ENCODE measurements at regions not wholly inside any gene's neighbourhood (a gene's known extent, or its start where the extent isn't known, plus 50 kb on each side); places are given as distances from the start of the nearest gene placed in this dataset.
A peak's percentile ranks its signal among the peaks of the same experiment; 100 is the strongest.
"Not testable (repeated sequence)": the region's sequence is repeated elsewhere in the genome, so short reads cannot be mapped to it uniquely, and the experiment has no call there.

GRCh38 chr13:65787082-65787481 is 1443.1 kb downstream of the PCDH9 start:
- DNase-seq = no peak

- no peak for DNase-seq
Observed at GRCh38 chr13:65784088-65784816, 1445.9 kb downstream of the PCDH9 start.

DNA sequence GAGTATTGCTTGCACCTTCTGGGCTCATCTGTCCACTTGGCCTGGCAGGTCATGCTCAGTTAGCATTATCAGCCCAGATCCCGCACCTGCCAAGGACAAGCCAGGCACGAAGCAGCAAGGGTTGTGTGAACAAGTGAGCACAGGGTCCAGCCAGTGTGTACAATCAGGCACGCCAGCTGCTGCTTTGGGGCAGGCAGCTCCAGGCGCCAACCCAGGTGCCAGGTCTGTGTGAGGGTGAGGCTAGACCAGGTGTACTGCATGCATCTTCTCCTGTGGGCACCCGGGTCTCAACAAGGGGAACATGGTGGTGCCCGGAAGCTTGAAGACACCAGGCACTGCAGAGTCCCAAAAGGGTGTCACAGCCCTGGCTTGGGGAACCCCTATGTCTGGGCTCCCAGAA is 1446.8 kb downstream of the PCDH9 start:
- no peak for DNase-seq

DNA sequence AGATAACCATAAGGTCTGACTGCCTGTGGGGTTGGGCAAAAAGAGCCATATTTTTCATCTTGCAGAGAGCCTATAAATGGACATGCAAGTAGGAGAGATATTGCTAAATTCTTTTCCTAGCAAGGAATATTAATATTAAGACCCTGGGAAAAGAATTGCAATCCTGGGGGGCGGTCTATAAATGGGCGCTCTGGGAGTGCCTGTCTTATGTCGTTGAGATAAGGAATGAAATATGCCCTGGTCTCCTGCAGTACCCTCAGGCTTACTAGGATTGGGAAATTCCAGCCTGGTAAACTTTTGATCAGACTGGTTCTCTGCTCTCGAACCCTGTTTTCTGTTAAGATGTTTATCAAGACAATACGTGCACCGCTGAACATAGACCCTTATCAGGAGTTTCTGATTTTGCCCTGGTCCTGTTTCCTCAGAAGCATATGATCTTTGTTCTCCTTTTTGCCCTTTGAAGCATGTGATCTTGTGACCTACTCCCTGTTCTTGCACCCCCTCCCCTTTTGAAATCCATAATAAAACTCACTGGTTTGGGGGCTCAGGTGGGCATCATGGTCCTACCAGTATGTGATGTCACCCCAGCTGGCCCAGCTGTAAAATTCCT is 1458.3 kb downstream of the PCDH9 start:
- DNase-seq = not testable (repeated sequence)

- peak in 1 of 2 experiments; percentile 19 for DNase-seq
Observed at GRCh38 chr13:65768545-65768944, 1461.6 kb downstream of the PCDH9 start.

DNA sequence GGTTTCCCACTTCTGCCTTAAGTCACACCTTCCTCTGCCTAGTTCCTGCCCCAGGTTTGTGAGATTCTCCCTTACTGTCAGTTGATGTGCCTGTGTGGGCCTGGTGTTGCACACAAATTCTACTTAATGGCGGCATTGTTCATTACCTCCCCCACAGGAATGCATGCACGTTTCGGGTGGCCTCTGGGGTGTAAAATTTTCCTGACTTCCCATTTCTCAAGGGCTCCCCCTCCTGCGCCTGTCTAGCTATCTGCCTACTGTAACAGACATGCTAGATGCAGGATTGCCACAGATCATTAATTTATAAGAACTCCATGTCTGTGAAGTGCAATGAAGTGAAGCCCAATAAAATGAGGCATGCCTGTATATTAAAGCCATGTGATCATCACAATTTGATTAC is 1466.3 kb downstream of the PCDH9 start:
- DNase-seq = peak in 1 of 2 experiments; percentile 20

DNA sequence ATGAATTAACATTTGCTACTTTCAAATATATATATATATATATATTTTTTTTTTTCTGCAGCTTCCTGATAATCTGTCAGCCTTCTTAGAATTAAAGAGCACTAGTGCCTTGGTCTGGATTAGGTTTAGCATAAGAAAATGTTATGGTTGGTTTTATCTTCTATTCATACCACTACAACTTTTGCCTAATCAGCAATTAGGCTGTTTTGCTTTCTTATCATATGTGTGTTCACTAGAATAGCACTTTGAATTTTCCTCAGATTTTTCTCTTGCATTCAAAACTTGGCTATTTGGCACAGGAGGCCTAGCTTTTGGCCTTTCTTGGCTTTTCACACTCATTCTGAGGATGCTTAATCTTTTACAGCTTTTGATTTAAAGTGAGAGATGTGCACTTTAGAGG is 1468.1 kb downstream of the PCDH9 start:
- DNase-seq = no peak

GRCh38 chr13:65756071-65756671 is 1474.0 kb downstream of the PCDH9 start:
- DNase-seq = no peak

DNA sequence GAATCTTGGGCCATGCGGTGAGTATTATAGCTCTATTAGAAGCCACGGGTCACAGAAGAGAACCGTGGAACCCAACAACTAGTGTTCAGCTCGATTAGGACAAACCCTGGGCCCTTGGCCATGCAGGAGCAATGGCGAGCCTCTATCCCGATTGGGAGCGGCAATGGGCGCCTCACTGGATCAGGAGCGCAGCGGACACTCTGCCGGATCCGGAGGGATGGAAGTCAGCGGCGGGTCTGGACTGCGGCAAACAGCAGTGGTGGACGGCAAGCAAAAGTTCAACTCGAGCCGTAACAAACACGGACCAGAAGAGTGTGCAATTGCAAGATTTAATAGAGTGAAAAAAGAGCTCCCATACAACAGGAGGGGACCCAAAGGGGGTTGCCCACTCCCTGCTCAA is 1481.9 kb downstream of the PCDH9 start:
- DNase-seq = no peak

- DNase-seq = no peak
Observed at GRCh38 chr13:65746406-65746921, 1483.7 kb downstream of the PCDH9 start.

- no peak for DNase-seq
Observed at GRCh38 chr13:65744836-65745235, 1485.3 kb downstream of the PCDH9 start.

DNA sequence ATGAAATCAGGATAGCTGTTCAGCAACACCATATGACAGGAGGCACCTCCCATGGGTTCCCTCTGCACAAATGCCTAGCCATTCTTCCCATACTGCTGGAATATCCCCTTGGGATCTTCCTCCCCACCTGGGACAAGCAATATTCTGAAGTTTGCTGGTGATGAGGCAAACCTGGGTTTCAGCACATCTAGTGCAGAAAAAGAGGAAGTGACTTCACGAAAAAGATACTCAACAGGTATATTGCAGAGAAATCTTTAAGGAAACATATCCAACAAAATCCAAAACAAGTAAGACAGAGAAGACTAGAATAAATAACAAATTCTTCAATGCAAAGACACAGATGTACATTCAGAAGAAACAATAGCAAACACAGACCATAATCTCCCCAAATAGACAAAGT is 1497.0 kb downstream of the PCDH9 start:
- DNase-seq = no peak

DNA sequence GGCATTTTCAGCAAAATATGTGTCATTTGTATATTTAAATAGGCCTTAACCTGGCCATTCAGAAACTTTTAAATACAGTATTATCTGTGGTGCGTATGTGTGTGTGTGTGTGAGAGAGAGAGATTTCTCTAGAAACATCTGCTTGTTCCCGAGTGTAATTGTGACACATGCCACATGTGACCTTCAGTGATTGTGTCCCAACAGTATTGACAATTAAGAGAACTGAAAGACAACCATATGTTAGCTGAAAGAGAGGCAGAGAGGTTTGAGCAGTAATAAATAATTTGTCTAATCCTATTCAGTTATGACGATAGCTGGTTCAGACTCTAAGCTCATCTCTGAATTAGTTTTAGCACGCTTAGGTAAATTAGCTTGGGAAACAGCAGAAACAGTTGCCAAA is 1503.1 kb downstream of the PCDH9 start:
- DNase-seq = no peak

DNA sequence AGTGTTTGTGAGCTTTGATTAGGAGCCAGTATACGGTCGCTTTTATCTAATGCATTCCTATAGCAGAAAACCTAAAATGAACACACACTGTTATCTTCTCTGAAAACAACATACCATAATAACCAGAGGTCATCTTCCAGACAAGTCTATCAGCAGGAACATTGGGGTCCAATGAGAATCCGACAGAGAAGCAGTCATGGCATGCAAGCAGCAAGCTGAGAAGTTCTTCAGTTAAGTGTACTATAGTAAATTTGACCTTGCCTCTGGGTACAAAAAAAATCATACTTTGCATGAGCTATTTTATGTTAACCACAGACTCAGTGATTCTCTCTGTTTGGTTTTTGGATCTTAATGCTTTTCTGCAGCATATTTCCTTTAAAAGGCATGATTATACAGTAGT is 1505.1 kb downstream of the PCDH9 start:
- DNase-seq = no peak

- DNase-seq = no peak
Observed at GRCh38 chr13:65724226-65724625, 1505.9 kb downstream of the PCDH9 start.

DNA sequence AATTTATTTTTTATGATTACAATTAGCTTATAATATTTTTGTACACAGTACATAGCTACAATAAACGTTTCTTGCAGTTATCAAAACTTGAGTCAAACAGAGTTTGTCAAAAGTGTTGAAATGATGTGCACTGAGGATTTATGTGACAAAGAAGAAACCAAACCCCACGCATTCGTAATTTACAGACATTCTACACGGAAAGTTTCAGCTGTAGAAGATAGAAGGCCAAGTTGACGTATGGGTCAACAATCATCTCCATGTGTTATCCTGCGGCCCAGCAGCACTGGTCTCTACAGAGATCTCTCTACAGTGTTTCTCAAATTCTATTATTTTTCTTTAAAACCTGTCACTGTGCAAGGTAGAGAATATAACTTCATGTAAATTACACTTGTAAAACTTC is 1507.6 kb downstream of the PCDH9 start:
- no peak for DNase-seq

GRCh38 chr13:65719831-65720230 is 1510.3 kb downstream of the PCDH9 start:
- DNase-seq = no peak

- no peak for DNase-seq
Observed at GRCh38 chr13:65710514-65710913, 1519.6 kb downstream of the PCDH9 start.

- no peak for DNase-seq
Observed at GRCh38 chr13:65697843-65698242, 1532.3 kb downstream of the PCDH9 start.

GRCh38 chr13:65679240-65679639 is 1550.9 kb downstream of the PCDH9 start:
- DNase-seq = no peak

DNA sequence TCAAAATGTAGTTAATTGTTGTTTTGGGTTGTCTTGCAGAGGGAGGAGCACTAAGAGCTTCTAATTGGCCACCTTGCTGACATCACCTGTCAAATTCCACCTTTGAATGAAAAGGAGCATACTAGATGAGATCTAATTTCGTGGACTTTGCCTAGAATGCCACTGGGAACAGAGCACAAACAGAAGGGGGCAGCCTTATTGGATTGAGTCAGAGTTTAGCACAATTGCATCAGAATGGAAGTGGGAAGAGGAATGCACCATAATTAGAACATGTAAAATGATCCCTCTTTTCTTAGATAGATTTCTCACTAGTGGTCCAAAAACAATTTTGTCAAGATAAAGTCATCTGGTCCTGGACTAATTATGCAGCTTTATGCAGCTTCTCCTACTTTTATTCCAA is 1552.2 kb downstream of the PCDH9 start:
- DNase-seq = no peak

GRCh38 chr13:65675383-65675782 is 1554.8 kb downstream of the PCDH9 start:
- not testable (repeated sequence) for DNase-seq

GRCh38 chr13:65670014-65670625 is 1560.0 kb downstream of the PCDH9 start:
- no peak for DNase-seq

GRCh38 chr13:65660731-65661130 is 1569.4 kb downstream of the PCDH9 start:
- no peak for DNase-seq
